PFSK-1 (cell line): ENCODE measurements at regions not wholly inside any gene's neighbourhood (a gene's known extent, or its start where the extent isn't known, plus 50 kb on each side); places are given as distances from the start of the nearest gene placed in this dataset.

Experiments used
- FOXP2 ChIP-seq: optimal IDR thresholded peaks from 2 replicates; pipeline ENCODE3; 2011; ENCODE audit warnings: borderline replicate concordance, control low read depth, inconsistent platforms; ENCODE audit not compliant: insufficient read depth; ENCODE audit errors: extremely low read length, extremely low read depth
- POLR2AphosphoS5 ChIP-seq: IDR thresholded peaks from 2 replicates; pipeline ENCODE4 v1.6.1; 2012; ENCODE audit warnings: low read depth, mild to moderate bottlenecking, control low read depth, low read length, moderate library complexity
- SIN3A ChIP-seq: IDR thresholded peaks from 2 replicates; pipeline ENCODE4 v1.6.1; 2012; ENCODE audit warnings: mild to moderate bottlenecking, low read length, moderate library complexity, borderline replicate concordance; ENCODE audit not compliant: insufficient read depth
- TAF1 ChIP-seq: IDR thresholded peaks from 2 replicates; pipeline ENCODE4 v1.6.1; 2012; ENCODE audit warnings: low read length, control low read depth, borderline replicate concordance; ENCODE audit not compliant: insufficient read depth
- TF ChIP-seq, protein P1 (sequence below), 2 experiments: IDR thresholded peaks; 2 replicates each; pipeline versions ENCODE4 v1.6.1 to v1.8.0; 2011 to 2012; ENCODE audit warnings: low read depth in 2 of 2, low read length in 2 of 2, control low read depth in 1 of 2, inconsistent platforms in 1 of 2, mild to moderate bottlenecking in 1 of 2, moderate library complexity in 1 of 2; ENCODE audit not compliant: insufficient read depth in 1 of 2

- TF ChIP-seq POLR2AphosphoS5 (no peak), TAF1 (no peak), SIN3A (no peak), FOXP2 (no peak)
- TF ChIP-seq, protein P1, sequence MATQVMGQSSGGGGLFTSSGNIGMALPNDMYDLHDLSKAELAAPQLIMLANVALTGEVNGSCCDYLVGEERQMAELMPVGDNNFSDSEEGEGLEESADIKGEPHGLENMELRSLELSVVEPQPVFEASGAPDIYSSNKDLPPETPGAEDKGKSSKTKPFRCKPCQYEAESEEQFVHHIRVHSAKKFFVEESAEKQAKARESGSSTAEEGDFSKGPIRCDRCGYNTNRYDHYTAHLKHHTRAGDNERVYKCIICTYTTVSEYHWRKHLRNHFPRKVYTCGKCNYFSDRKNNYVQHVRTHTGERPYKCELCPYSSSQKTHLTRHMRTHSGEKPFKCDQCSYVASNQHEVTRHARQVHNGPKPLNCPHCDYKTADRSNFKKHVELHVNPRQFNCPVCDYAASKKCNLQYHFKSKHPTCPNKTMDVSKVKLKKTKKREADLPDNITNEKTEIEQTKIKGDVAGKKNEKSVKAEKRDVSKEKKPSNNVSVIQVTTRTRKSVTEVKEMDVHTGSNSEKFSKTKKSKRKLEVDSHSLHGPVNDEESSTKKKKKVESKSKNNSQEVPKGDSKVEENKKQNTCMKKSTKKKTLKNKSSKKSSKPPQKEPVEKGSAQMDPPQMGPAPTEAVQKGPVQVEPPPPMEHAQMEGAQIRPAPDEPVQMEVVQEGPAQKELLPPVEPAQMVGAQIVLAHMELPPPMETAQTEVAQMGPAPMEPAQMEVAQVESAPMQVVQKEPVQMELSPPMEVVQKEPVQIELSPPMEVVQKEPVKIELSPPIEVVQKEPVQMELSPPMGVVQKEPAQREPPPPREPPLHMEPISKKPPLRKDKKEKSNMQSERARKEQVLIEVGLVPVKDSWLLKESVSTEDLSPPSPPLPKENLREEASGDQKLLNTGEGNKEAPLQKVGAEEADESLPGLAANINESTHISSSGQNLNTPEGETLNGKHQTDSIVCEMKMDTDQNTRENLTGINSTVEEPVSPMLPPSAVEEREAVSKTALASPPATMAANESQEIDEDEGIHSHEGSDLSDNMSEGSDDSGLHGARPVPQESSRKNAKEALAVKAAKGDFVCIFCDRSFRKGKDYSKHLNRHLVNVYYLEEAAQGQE (IDR thresholded peaks at IDR 0.05; ENCODE audit: insufficient read depth in 1 of 2, low read depth in 2 of 2, low read length in 2 of 2): no peak
These were observed 115.6 kb downstream of the POU4F1 start for GRCh38 chr13:78487707-78488106.
